ENCODE measurements at regions not wholly inside any gene's neighbourhood (a gene's known extent, or its start where the extent isn't known, plus 50 kb on each side); places are given as distances from the start of the nearest gene placed in this dataset.

- TF ChIP-seq THAP11 (CRISPR knock-in tag; IDR thresholded peaks at IDR 0.05) (0 out of 2 replicates have a peak, but pooled peaks have one; percentile 26), NFIC (IDR thresholded peaks at IDR 0.05; ENCODE audit: low read length) (peak; percentile 84), CEBPB (IDR thresholded peaks at IDR 0.05; ENCODE audit: borderline replicate concordance, low read depth, low read length) (peak; percentile 66; the same call in 1 of the 2 replicates), SOX6 (IDR thresholded peaks at IDR 0.05) (no peak), SOX6 (CRISPR knock-in tag; IDR thresholded peaks at IDR 0.05) (peak; percentile 94), HHEX (CRISPR knock-in tag; IDR thresholded peaks at IDR 0.05) (peak; percentile 74; the same call in 1 of the 2 replicates), FOXA3 (CRISPR knock-in tag; IDR thresholded peaks at IDR 0.05) (peak; percentile 72), TFAP4 (IDR thresholded peaks at IDR 0.05; ENCODE audit: borderline replicate concordance, low read depth) (peak; percentile 67; the same call in 1 of the 2 replicates), E2F2 (CRISPR knock-in tag; IDR thresholded peaks at IDR 0.05; ENCODE audit: borderline replicate concordance) (no peak), ZEB1 (IDR thresholded peaks at IDR 0.05; ENCODE audit: insufficient replicate concordance, low read depth) (no peak), ZNF562 (CRISPR knock-in tag; IDR thresholded peaks at IDR 0.05; ENCODE audit: borderline replicate concordance) (no peak), PAXIP1 (CRISPR knock-in tag; conservative IDR thresholded peaks at IDR 0.05) (peak; percentile 63), LCORL (IDR thresholded peaks at IDR 0.05) (no peak), LCORL (CRISPR knock-in tag; IDR thresholded peaks at IDR 0.05) (peak; percentile 52), SOX5 (CRISPR knock-in tag; IDR thresholded peaks at IDR 0.05; ENCODE audit: borderline replicate concordance) (peak; percentile 96), GMEB1 (CRISPR knock-in tag; IDR thresholded peaks at IDR 0.05; ENCODE audit: borderline replicate concordance) (no peak), FOXA1 (IDR thresholded peaks at IDR 0.05) (no peak), FOXA1 (CRISPR knock-in tag; IDR thresholded peaks at IDR 0.05) (0 out of 2 replicates have a peak, but pooled peaks have one; percentile 13), SNAPC2 (CRISPR knock-in tag; IDR thresholded peaks at IDR 0.05) (no peak), NR2C2 (CRISPR knock-in tag; IDR thresholded peaks at IDR 0.05; ENCODE audit: borderline replicate concordance) (no peak)
Measured at GRCh38 chr1:185477638-185478580, 160.9 kb upstream of the IVNS1ABP start (continued).
